GM12892 (cell line): ENCODE measurements at regions not wholly inside any gene's neighbourhood (a gene's known extent, or its start where the extent isn't known, plus 50 kb on each side); places are given as distances from the start of the nearest gene placed in this dataset.

Experiments used
- POLR2A ChIP-seq: IDR thresholded peaks from 2 replicates; pipeline ENCODE4 v1.6.1; 2011; ENCODE audit warnings: low read depth, low read length, control low read depth
- POLR2AphosphoS5 ChIP-seq: IDR thresholded peaks from 2 replicates; pipeline ENCODE4 v1.6.1; 2011; ENCODE audit warnings: low read depth, low read length, control low read depth
- TAF1 ChIP-seq: IDR thresholded peaks from 2 replicates; pipeline ENCODE4 v1.6.1; 2011; ENCODE audit warnings: low read depth, mild to moderate bottlenecking, control low read depth, low read length, borderline replicate concordance

DNA sequence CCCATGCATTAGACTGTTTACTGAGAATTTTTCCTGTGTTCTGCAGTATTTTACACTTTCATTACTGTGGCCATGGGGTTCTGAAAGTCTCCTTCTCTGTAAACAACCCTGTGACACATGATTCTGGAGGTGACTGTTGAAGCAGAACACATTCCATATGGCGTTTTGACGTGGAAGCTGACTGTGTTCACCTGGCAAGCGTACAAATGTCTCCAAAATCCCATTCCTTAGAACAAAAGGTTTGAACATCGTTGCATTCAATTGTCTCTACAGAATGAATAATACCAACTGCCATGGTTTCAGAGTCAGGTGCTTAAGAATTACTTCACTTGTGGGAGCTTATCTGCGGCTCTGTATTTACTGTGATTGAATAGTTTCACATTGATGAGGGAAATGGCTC is 485.6 kb upstream of the TMEM132C start:
- TF ChIP-seq POLR2A (no peak), POLR2AphosphoS5 (no peak), TAF1 (no peak)
